ENCODE measurements at regions not wholly inside any gene's neighbourhood (a gene's known extent, or its start where the extent isn't known, plus 50 kb on each side); places are given as distances from the start of the nearest gene placed in this dataset.

GRCh38 chr6:139577763-139578604 lies 203.5 kb upstream of the CITED2 start:
- H3K4me3 ChIP-seq (ENCODE audit: low read depth, low read length, poor library complexity, severe bottlenecking), result no peak overlapping the region
- no peaks in the 10 kb centered on the region for H3K36me3 ChIP-seq (ENCODE audit: insufficient read depth, low read length)
- H3F3A ChIP-seq (ENCODE audit: insufficient read depth, low read length), result no peaks in the 10 kb centered on the region
- no peak overlapping the region for H3K27ac ChIP-seq (ENCODE audit: low read depth, low read length, poor library complexity, severe bottlenecking)
- no peak overlapping the region for H3K4me2 ChIP-seq (ENCODE audit: low read length)
- no peaks in the 10 kb centered on the region for H3K9me2 ChIP-seq (ENCODE audit: low read depth, low read length)
- TF ChIP-seq EZH2 (IDR thresholded peaks at IDR 0.05; ENCODE audit: borderline replicate concordance, low read length), result no peak
- H3K9ac ChIP-seq (ENCODE audit: low read length), result no peak overlapping the region
- H4K20me1 ChIP-seq (ENCODE audit: insufficient read depth, low read length), result no peaks in the 10 kb centered on the region
- no peaks in the 10 kb centered on the region for H3K4me1 ChIP-seq (ENCODE audit: insufficient read depth, low read length, severe bottlenecking)
- no peaks in the 10 kb centered on the region for H3K79me2 ChIP-seq (ENCODE audit: insufficient read depth, low read length)
- H3K27me3 ChIP-seq (ENCODE audit: insufficient read depth, low read length), result no peaks in the 10 kb centered on the region
- no peak overlapping the region for H2AFZ ChIP-seq (ENCODE audit: low read length)
- no peaks in the 10 kb centered on the region for H3K9me3 ChIP-seq (ENCODE audit: low read length)

GRCh38 chr6:139577124-139577762 lies 202.8 kb upstream of the CITED2 start:
- Histone ChIP-seq H3F3A (ENCODE audit: insufficient read depth, low read length) (no peaks in the 10 kb centered on the region), H3K36me3 (ENCODE audit: insufficient read depth, low read length) (no peaks in the 10 kb centered on the region), H3K4me1 (ENCODE audit: insufficient read depth, low read length, severe bottlenecking) (no peaks in the 10 kb centered on the region), H3K27ac (ENCODE audit: low read depth, low read length, poor library complexity, severe bottlenecking) (no peak overlapping the region), H3K9ac (ENCODE audit: low read length) (no peak overlapping the region), H4K20me1 (ENCODE audit: insufficient read depth, low read length) (no peaks in the 10 kb centered on the region), H3K27me3 (ENCODE audit: insufficient read depth, low read length) (no peaks in the 10 kb centered on the region), H3K4me3 (ENCODE audit: low read depth, low read length, poor library complexity, severe bottlenecking) (no peak overlapping the region), H3K79me2 (ENCODE audit: insufficient read depth, low read length) (no peaks in the 10 kb centered on the region), H2AFZ (ENCODE audit: low read length) (no peak overlapping the region), H3K9me3 (ENCODE audit: low read length) (no peaks in the 10 kb centered on the region), H3K9me2 (ENCODE audit: low read depth, low read length) (no peaks in the 10 kb centered on the region), H3K4me2 (ENCODE audit: low read length) (no peak overlapping the region)
- TF ChIP-seq CTCF (IDR thresholded peaks at IDR 0.05; ENCODE audit: low read length), result no peak
- TF ChIP-seq EZH2 (IDR thresholded peaks at IDR 0.05; ENCODE audit: borderline replicate concordance, low read length), result no peak

GRCh38 chr6:139572001-139572400 lies 197.6 kb upstream of the CITED2 start:
- H3K27ac ChIP-seq (ENCODE audit: low read depth, low read length, poor library complexity, severe bottlenecking), result no peak overlapping the region
- no peaks in the 10 kb centered on the region for H3K9me2 ChIP-seq (ENCODE audit: low read depth, low read length)
- no peaks in the 10 kb centered on the region for H3K36me3 ChIP-seq (ENCODE audit: insufficient read depth, low read length)
- no peak overlapping the region for H2AFZ ChIP-seq (ENCODE audit: low read length)
- H3K9me3 ChIP-seq (ENCODE audit: low read length), result no peaks in the 10 kb centered on the region
- no peak overlapping the region for H3K9ac ChIP-seq (ENCODE audit: low read length)
- H4K20me1 ChIP-seq (ENCODE audit: insufficient read depth, low read length), result no peaks in the 10 kb centered on the region
- H3K4me3 ChIP-seq (ENCODE audit: low read depth, low read length, poor library complexity, severe bottlenecking), result no peak overlapping the region
- H3F3A ChIP-seq (ENCODE audit: insufficient read depth, low read length), result no peaks in the 10 kb centered on the region
- H3K4me2 ChIP-seq (ENCODE audit: low read length), result no peak overlapping the region
- no peaks in the 10 kb centered on the region for H3K27me3 ChIP-seq (ENCODE audit: insufficient read depth, low read length)
- no peak for TF ChIP-seq CTCF (IDR thresholded peaks at IDR 0.05; ENCODE audit: low read length)
- no peak for TF ChIP-seq EZH2 (IDR thresholded peaks at IDR 0.05; ENCODE audit: borderline replicate concordance, low read length)
- no peaks in the 10 kb centered on the region for H3K4me1 ChIP-seq (ENCODE audit: insufficient read depth, low read length, severe bottlenecking)
- H3K79me2 ChIP-seq (ENCODE audit: insufficient read depth, low read length), result no peaks in the 10 kb centered on the region
